Fibroblast of lung (primary cell): ENCODE measurements at regions not wholly inside any gene's neighbourhood (a gene's known extent, or its start where the extent isn't known, plus 50 kb on each side); places are given as distances from the start of the nearest gene placed in this dataset.
A peak's percentile ranks its signal among the peaks of the same experiment; 100 is the strongest.

Experiments used
- DNase-seq, 2 donors: peaks; one replicate each; pipeline versions ENCODE4 v3.0.0 to v3.0.0-alpha.2; 2010; ENCODE audit warnings: low read depth in 2 of 2
- H2AFZ ChIP-seq: 2 replicates; pipeline ENCODE4 v1.5.1; 2012; ENCODE audit warnings: low read length, control low read depth, inconsistent platforms
- H3K27ac ChIP-seq: 2 replicates; pipeline ENCODE4 v1.5.1; 2011; ENCODE audit warnings: low read length, control low read depth; ENCODE audit not compliant: insufficient read depth
- H3K27me3 ChIP-seq: 2 replicates; pipeline ENCODE4 v1.5.1; 2011; ENCODE audit warnings: mild to moderate bottlenecking, low read length; ENCODE audit not compliant: control insufficient read depth, insufficient read depth
- H3K36me3 ChIP-seq: 2 replicates; pipeline ENCODE4 v1.5.1; 2011; ENCODE audit warnings: low read length; ENCODE audit not compliant: control insufficient read depth, insufficient read depth
- H3K4me1 ChIP-seq: 2 replicates; pipeline ENCODE4 v1.5.1; 2011; ENCODE audit warnings: low read length; ENCODE audit not compliant: control insufficient read depth, insufficient read depth; ENCODE audit errors: extremely low read depth
- H3K4me2 ChIP-seq: 2 replicates; pipeline ENCODE4 v1.5.1; 2011; ENCODE audit warnings: low read length, control low read depth; ENCODE audit not compliant: insufficient read depth; ENCODE audit errors: extremely low read depth
- H3K4me3 ChIP-seq, 4 experiments: fragments of 200-600 bp in 1 of 4; sonication (generic) in 1 of 4; replicated peaks in 1 of 4; 2 replicates each; pipeline ENCODE4 v1.5.1; 2011 to 2016; ENCODE audit warnings: low read length in 4 of 4, low read depth in 3 of 4, mild to moderate bottlenecking in 3 of 4, control low read depth in 2 of 4, inconsistent platforms in 1 of 4, mixed read lengths in 1 of 4; ENCODE audit not compliant: insufficient read depth in 1 of 4; ENCODE audit errors: control extremely low read depth in 1 of 4
- H3K79me2 ChIP-seq: 2 replicates; pipeline ENCODE4 v1.5.1; 2012; ENCODE audit warnings: mild to moderate bottlenecking, low read length, inconsistent platforms; ENCODE audit not compliant: control insufficient read depth, insufficient read depth
- H3K9ac ChIP-seq: 2 replicates; pipeline ENCODE4 v1.5.1; 2011; ENCODE audit warnings: mild to moderate bottlenecking, low read length, control low read depth; ENCODE audit not compliant: insufficient read depth
- H3K9me3 ChIP-seq: 2 replicates; pipeline ENCODE4 v1.5.1; 2012; ENCODE audit warnings: low read depth, low read length; ENCODE audit not compliant: control insufficient read depth, insufficient read depth
- H4K20me1 ChIP-seq: 2 replicates; pipeline ENCODE4 v1.5.1; 2011; ENCODE audit warnings: low read length; ENCODE audit not compliant: control insufficient read depth, insufficient read depth; ENCODE audit errors: extremely low read depth
- CTCF ChIP-seq, 2 donors: IDR thresholded peaks in 1 of 2; conservative IDR thresholded peaks in 1 of 2; 1 replicate in 1 of 2; 2 replicates in 1 of 2; pipeline ENCODE4 v1.5.1; 2011 to 2012; ENCODE audit warnings: low read length in 2 of 2, control low read depth in 1 of 2, inconsistent platforms in 1 of 2, low read depth in 1 of 2, mild to moderate bottlenecking in 1 of 2
- EZH2 ChIP-seq: IDR thresholded peaks from 2 replicates; pipeline ENCODE4 v1.5.1; 2012; ENCODE audit warnings: low read length, control low read depth, mild to moderate bottlenecking; ENCODE audit errors: missing control alignments

DNA sequence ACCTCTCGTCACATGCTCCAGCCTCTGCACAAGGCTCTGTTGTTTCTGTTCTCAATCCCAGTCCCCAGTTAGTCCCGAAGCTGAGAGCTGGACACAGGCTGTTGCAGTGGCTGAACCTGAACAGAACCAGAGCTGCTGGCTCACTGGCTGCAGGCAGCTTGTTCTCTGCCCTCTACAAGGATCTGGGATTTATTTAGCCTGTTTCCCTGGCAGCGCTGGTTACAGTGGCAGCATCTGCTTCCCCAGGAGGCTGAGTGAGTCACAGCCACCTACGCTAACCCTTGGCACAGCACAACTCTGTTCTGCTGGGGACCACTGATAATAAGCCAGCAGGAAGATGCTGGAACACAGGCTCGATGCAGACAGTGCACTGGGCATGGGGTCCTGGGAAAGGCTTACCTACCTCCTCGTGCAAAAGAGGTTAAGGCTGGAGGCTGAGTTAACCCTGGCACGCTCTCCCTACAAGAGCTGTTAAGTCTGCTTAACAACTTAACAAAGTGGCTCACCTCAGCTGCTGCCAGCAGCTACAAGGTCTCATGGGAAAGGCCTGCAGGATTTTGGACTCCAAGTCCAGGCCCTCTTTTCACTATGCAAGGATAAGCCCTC, 299.6 kb downstream of the PCNX1 start:
- no peaks in the 10 kb centered on the region for H4K20me1 ChIP-seq
- no peaks in the 10 kb centered on the region for H3K4me1 ChIP-seq
- H2AFZ ChIP-seq: no peak overlapping the region
- TF ChIP-seq CTCF (conservative IDR thresholded peaks at IDR 0.05 in 1 of 2, IDR thresholded peaks at IDR 0.05 in 1 of 2; ENCODE audit: low read depth in 1 of 2, low read length in 2 of 2) (no peak), EZH2 (no peak)
- H3K79me2 ChIP-seq: no peaks in the 10 kb centered on the region
- no peak overlapping the region for H3K27ac ChIP-seq
- peak; percentile 23 to 94 for DNase-seq
- H3K27me3 ChIP-seq: no peaks in the 10 kb centered on the region
- no peak overlapping the region for H3K9ac ChIP-seq
- no peaks in the 10 kb centered on the region for H3K9me3 ChIP-seq
- no peak overlapping the region for H3K4me3 ChIP-seq
- H3K36me3 ChIP-seq: no peaks in the 10 kb centered on the region
- no peak overlapping the region for H3K4me2 ChIP-seq

DNA sequence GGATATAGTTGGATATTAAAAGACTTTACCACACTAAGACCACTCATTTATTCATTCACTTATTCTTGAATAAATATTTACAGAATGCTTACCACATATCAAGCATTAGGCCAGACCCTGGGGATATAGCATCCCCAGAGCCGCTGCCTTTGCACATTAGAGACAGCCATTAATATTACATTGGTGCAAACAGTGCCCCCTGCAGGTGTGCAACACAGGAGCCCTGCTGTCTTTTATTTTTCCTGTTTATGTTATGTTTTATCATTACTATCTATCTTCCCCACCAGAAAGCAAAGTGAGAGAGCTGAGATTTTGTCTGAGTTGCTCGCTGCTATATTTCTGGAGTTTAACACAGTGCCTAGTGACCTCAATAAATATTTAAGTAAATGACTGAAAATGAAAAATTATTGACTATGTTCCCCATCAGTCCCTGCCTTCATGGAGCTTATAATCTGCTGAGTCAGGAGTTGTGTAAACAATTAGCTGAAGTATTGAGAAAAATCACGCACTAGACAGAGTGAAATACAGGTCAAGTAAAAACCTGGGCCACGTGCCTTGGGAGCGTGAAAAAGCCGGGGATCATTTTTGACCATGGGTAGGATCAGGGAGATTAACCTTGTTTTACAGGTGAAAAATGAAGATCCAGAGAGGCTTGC, 301.6 kb downstream of the PCNX1 start:
- TF ChIP-seq EZH2 (no peak), CTCF (conservative IDR thresholded peaks at IDR 0.05 in 1 of 2, IDR thresholded peaks at IDR 0.05 in 1 of 2; ENCODE audit: low read depth in 1 of 2, low read length in 2 of 2) (peak in 1 of 2 donors; percentile 4)
- no peaks in the 10 kb centered on the region for H3K36me3 ChIP-seq
- H3K4me2 ChIP-seq: no peak overlapping the region
- H2AFZ ChIP-seq: no peak overlapping the region
- H3K9ac ChIP-seq: no peak overlapping the region
- no peaks in the 10 kb centered on the region for H3K79me2 ChIP-seq
- no peaks in the 10 kb centered on the region for H3K4me1 ChIP-seq
- no peaks in the 10 kb centered on the region for H3K9me3 ChIP-seq
- H3K27me3 ChIP-seq: no peaks in the 10 kb centered on the region
- no peaks in the 10 kb centered on the region for H4K20me1 ChIP-seq
- no peak for DNase-seq
- H3K27ac ChIP-seq: no peak overlapping the region
- H3K4me3 ChIP-seq: no peak overlapping the region

DNA sequence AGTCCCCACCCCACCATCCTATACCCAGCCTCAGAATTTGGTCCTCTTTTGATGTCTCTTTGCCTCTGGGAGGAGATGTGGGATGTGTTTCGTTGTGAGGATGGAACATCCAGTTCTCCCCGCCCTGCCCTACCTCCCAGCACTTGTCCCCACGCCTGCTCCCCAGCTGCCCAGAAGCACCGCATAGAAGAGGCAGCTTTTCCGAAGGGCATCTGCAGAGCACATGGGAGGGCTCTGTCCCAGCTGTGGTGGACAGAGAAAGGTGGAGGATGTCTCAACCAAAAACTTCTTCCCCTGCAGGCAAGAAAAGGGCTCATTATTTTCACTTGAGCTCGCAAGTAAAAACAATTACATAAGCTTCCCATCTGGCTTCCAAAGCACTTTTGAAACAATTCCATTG, 302.6 kb downstream of the PCNX1 start:
- H3K4me2 ChIP-seq: no peak overlapping the region
- H3K9ac ChIP-seq: no peak overlapping the region
- H2AFZ ChIP-seq: no peak overlapping the region
- no peak for DNase-seq
- no peaks in the 10 kb centered on the region for H3K36me3 ChIP-seq
- no peaks in the 10 kb centered on the region for H4K20me1 ChIP-seq
- TF ChIP-seq CTCF (conservative IDR thresholded peaks at IDR 0.05 in 1 of 2, IDR thresholded peaks at IDR 0.05 in 1 of 2; ENCODE audit: low read depth in 1 of 2, low read length in 2 of 2) (no peak), EZH2 (no peak)
- H3K79me2 ChIP-seq: no peaks in the 10 kb centered on the region
- no peaks in the 10 kb centered on the region for H3K9me3 ChIP-seq
- no peaks in the 10 kb centered on the region for H3K4me1 ChIP-seq
- no peaks in the 10 kb centered on the region for H3K27me3 ChIP-seq
- H3K27ac ChIP-seq: no peak overlapping the region
- no peak overlapping the region for H3K4me3 ChIP-seq
